GM19328 (cell line): ENCODE measurements at regions not wholly inside any gene's neighbourhood (a gene's known extent, or its start where the extent isn't known, plus 50 kb on each side); places are given as distances from the start of the nearest gene placed in this dataset.
A peak's percentile ranks its signal among the peaks of the same experiment; 100 is the strongest.
"Not testable (repeated sequence)": the region's sequence is repeated elsewhere in the genome, so short reads cannot be mapped to it uniquely, and the experiment has no call there.

Experiments
- ATAC-seq: cut with Tn5 transposase; IDR thresholded peaks from one replicate; pipeline ENCODE4 v1.9.1; 2021; ENCODE audit warnings: mild to moderate bottlenecking, moderate library complexity; ENCODE audit not compliant: unreplicated experiment

- ATAC-seq: no peak
These were observed 249.2 kb downstream of the BTG1 start for GRCh38 chr12:91896286-91897024.

GRCh38 chr12:91894911-91895310 lies 250.7 kb downstream of the BTG1 start:
- no peak for ATAC-seq

GRCh38 chr12:91893476-91893875 lies 252.2 kb downstream of the BTG1 start:
- ATAC-seq: no peak

- ATAC-seq: no peak
These were observed 253.4 kb downstream of the BTG1 start for GRCh38 chr12:91892081-91892855.

- ATAC-seq: no peak
These were observed 254.9 kb downstream of the BTG1 start for GRCh38 chr12:91890742-91891141.

- ATAC-seq: no peak
These were observed 255.7 kb downstream of the BTG1 start for GRCh38 chr12:91889910-91890309.

GRCh38 chr12:91889059-91889458 lies 256.6 kb downstream of the BTG1 start:
- ATAC-seq: no peak

- no peak for ATAC-seq
These were observed 257.7 kb downstream of the BTG1 start for GRCh38 chr12:91887957-91888356.

GRCh38 chr12:91885851-91886731 lies 259.6 kb downstream of the BTG1 start:
- no peak for ATAC-seq

- ATAC-seq: no peak
These were observed 261.4 kb downstream of the BTG1 start for GRCh38 chr12:91884230-91884629.

- ATAC-seq: no peak
These were observed 261.8 kb downstream of the BTG1 start for GRCh38 chr12:91883811-91884210.

GRCh38 chr12:91882910-91883309 lies 262.7 kb downstream of the BTG1 start:
- no peak for ATAC-seq

- no peak for ATAC-seq
These were observed 265.1 kb downstream of the BTG1 start for GRCh38 chr12:91880528-91880927.

- ATAC-seq: no peak
These were observed 268.0 kb downstream of the BTG1 start for GRCh38 chr12:91877456-91878235.

- ATAC-seq: peak; percentile 74
These were observed 268.6 kb downstream of the BTG1 start for GRCh38 chr12:91877022-91877421.

GRCh38 chr12:91875671-91876070 lies 270.0 kb downstream of the BTG1 start:
- ATAC-seq: not testable (repeated sequence)

GRCh38 chr12:91874086-91874865 lies 271.4 kb downstream of the BTG1 start:
- ATAC-seq: no peak

- ATAC-seq: no peak
These were observed 273.9 kb downstream of the BTG1 start for GRCh38 chr12:91871751-91872150.

- ATAC-seq: no peak
These were observed 274.6 kb downstream of the BTG1 start for GRCh38 chr12:91870872-91871707.
